HepG2 (cell line): ENCODE measurements at regions not wholly inside any gene's neighbourhood (a gene's known extent, or its start where the extent isn't known, plus 50 kb on each side); places are given as distances from the start of the nearest gene placed in this dataset.
A peak's percentile ranks its signal among the peaks of the same experiment; 100 is the strongest.

Experiments used
- ATAC-seq: fragments of 200-7000 bp; cut with Tn5 transposase; 3 replicates; pipeline ENCODE4 v1.9.1; 2020; ENCODE audit warnings: mild to moderate bottlenecking, moderate library complexity
- BruUV-seq: library from RNA; stranded (reverse); fragments of 400-500 nt; replicated peaks from 2 replicates; lab custom pipeline; 2021; lab: Mats Ljungman, UMichigan
- CTCF ChIA-PET: fragments of 300-600 bp; formaldehyde crosslinking; extraction: SDS; loops from one replicate; lab custom pipeline; 2021; ENCODE audit warnings: low total read pairs, inconsistent platforms, low intra/inter-chr PET ratio; lab: Yijun Ruan, JAX
- POLR2A ChIA-PET: fragments of 350-600 bp; sonication (Branson Sonifier 250); formaldehyde crosslinking; loops from one replicate; lab custom pipeline; 2020; ENCODE audit warnings: antibody characterized with exemption, inconsistent platforms; lab: Yijun Ruan, JAX
- DNase-seq: peaks from one replicate; pipeline ENCODE4 v3.0.0-alpha.2; 2015; ENCODE audit warnings: low spot score
- FAIRE-seq: peaks from 3 replicates; lab custom pipeline; 2011; peaks lifted over from hg19 to GRCh38; lab: Jason Lieb, UNC
- H2AFZ ChIP-seq: one replicate; pipeline ENCODE4 v1.6.1; 2011; ENCODE audit warnings: low read length, inconsistent platforms
- H3K27ac ChIP-seq: fragments of 300-600 bp; 3 replicates; pipeline ENCODE4 v1.8.0; 2011; ENCODE audit warnings: mixed run types, mild to moderate bottlenecking, mixed read lengths, low read length, inconsistent platforms; ENCODE audit not compliant: insufficient read depth; ENCODE audit errors: extremely low read length
- H3K27me3 ChIP-seq, 2 experiments: fragments of 200-600 bp in 1 of 2; 2 replicates in 1 of 2; 3 replicates in 1 of 2; pipeline versions ENCODE4 v1.6.0 to v1.8.0; 2011; ENCODE audit warnings: low read length in 2 of 2, mild to moderate bottlenecking in 2 of 2, moderate library complexity in 2 of 2, inconsistent platforms in 1 of 2; ENCODE audit not compliant: insufficient read depth in 2 of 2, control insufficient read depth in 1 of 2
- H3K36me3 ChIP-seq, 2 experiments: fragments of 200-600 bp in 1 of 2; replicated peaks in 1 of 2; 2 replicates in 1 of 2; 3 replicates in 1 of 2; pipeline versions ENCODE4 v1.5.1 to v1.8.0; 2011; ENCODE audit warnings: low read length in 2 of 2, inconsistent platforms in 1 of 2; ENCODE audit not compliant: insufficient read depth in 2 of 2, control insufficient read depth in 1 of 2
- H3K4me1 ChIP-seq: 2 replicates; pipeline ENCODE4 v1.5.1; 2012; ENCODE audit warnings: low read length, inconsistent platforms; ENCODE audit not compliant: insufficient read depth
- H3K4me2 ChIP-seq: 2 replicates; pipeline ENCODE4 v1.6.0; 2011; ENCODE audit warnings: low read depth, low read length, inconsistent platforms
- H3K4me3 ChIP-seq, 3 experiments: fragments of 200-600 bp in 1 of 3; sonication (generic), shearing (Covaris generic) in 1 of 3; replicated peaks in 1 of 3; 2 replicates each; pipeline ENCODE4 v1.5.1; 2011 to 2016; ENCODE audit warnings: low read length in 3 of 3, inconsistent platforms in 2 of 3, low read depth in 2 of 3, mild to moderate bottlenecking in 2 of 3, control low read depth in 1 of 3, mixed read lengths in 1 of 3; ENCODE audit not compliant: insufficient read depth in 1 of 3
- H3K79me2 ChIP-seq: one replicate; pipeline ENCODE4 v1.6.1; 2011; ENCODE audit warnings: low read length, inconsistent platforms; ENCODE audit not compliant: insufficient read depth
- H3K9ac ChIP-seq: 2 replicates; pipeline ENCODE4 v1.6.0; 2011; ENCODE audit warnings: mild to moderate bottlenecking, low read depth, low read length, inconsistent platforms; ENCODE audit not compliant: insufficient read depth
- H3K9me3 ChIP-seq: 2 replicates; pipeline ENCODE4 v1.5.1; 2012; ENCODE audit warnings: mild to moderate bottlenecking, low read length
- H4K20me1 ChIP-seq: 2 replicates; pipeline ENCODE4 v1.6.0; 2011; ENCODE audit warnings: inconsistent platforms, mild to moderate bottlenecking, low read length, moderate library complexity; ENCODE audit not compliant: insufficient read depth
- BHLHE40 ChIP-seq: IDR thresholded peaks from 2 replicates; pipeline ENCODE4 v1.6.1; 2011; ENCODE audit warnings: low read length, improper control_type of control experiment
- BORCS8-MEF2B ChIP-seq: sonication (generic); formaldehyde crosslinking; IDR thresholded peaks from 2 replicates; pipeline ENCODE4 v1.8.0; 2022; ENCODE audit warnings: mild to moderate bottlenecking, missing genetic modification reagents
- CEBPB ChIP-seq: IDR thresholded peaks from 2 replicates; pipeline ENCODE4 v1.6.1; 2011; ENCODE audit warnings: low read depth, low read length, improper control_type of control experiment, borderline replicate concordance
- IRX3 ChIP-seq: sonication (generic); formaldehyde crosslinking; IDR thresholded peaks from 2 replicates; pipeline ENCODE4 v1.8.1; 2023; ENCODE audit warnings: mild to moderate bottlenecking, low read depth, missing genetic modification reagents, borderline replicate concordance
- KDM1A ChIP-seq: IDR thresholded peaks from 2 replicates; pipeline ENCODE4 v1.6.1; 2016; ENCODE audit warnings: missing compliant biosample characterization
- KLF16 ChIP-seq, 2 experiments: sonication (generic) in 1 of 2; formaldehyde crosslinking in 1 of 2; IDR thresholded peaks; 2 replicates each; pipeline versions ENCODE4 v1.6.1 to v1.8.0; 2016 to 2023; ENCODE audit warnings: missing genetic modification reagents in 2 of 2, missing compliant biosample characterization in 1 of 2
- NFE2 ChIP-seq: sonication (generic); formaldehyde crosslinking; IDR thresholded peaks from 2 replicates; pipeline ENCODE4 v1.4.0; 2020; ENCODE audit warnings: missing genetic modification reagents
- RFXAP ChIP-seq: sonication (generic); formaldehyde crosslinking; IDR thresholded peaks from 2 replicates; pipeline ENCODE4 v1.4.0; 2020; ENCODE audit warnings: missing genetic modification reagents, borderline replicate concordance
- SOX13 ChIP-seq, 3 experiments: fragments of 450-650 bp in 1 of 3; sonication (generic) in 1 of 3; formaldehyde crosslinking in 1 of 3; IDR thresholded peaks in 2 of 3; conservative IDR thresholded peaks in 1 of 3; 2 replicates each; pipeline versions ENCODE4 v1.5.0 to v1.6.1; 2016 to 2020; ENCODE audit warnings: antibody characterized with exemption in 1 of 3, mild to moderate bottlenecking in 1 of 3, missing compliant biosample characterization in 1 of 3, missing genetic modification reagents in 1 of 3, moderate library complexity in 1 of 3
- SOX5 ChIP-seq: IDR thresholded peaks from 2 replicates; pipeline ENCODE4 v1.6.1; 2016; ENCODE audit warnings: borderline replicate concordance
- SOX6 ChIP-seq, 2 experiments: fragments of 450-650 bp in 1 of 2; sonication (generic) in 1 of 2; formaldehyde crosslinking in 1 of 2; IDR thresholded peaks; 2 replicates each; pipeline versions ENCODE4 v1.4.0 to v1.6.1; 2017 to 2020; ENCODE audit warnings: antibody characterized with exemption in 1 of 2, mild to moderate bottlenecking in 1 of 2, missing genetic modification reagents in 1 of 2
- SRSF9 ChIP-seq: fragments of 200-400 bp; formaldehyde crosslinking; IDR thresholded peaks from 2 replicates; pipeline ENCODE4 v1.6.1; 2018; ENCODE audit warnings: borderline replicate concordance, mild to moderate bottlenecking, low read depth, low read length; ENCODE audit not compliant: insufficient read depth, poor library complexity, severe bottlenecking
- ZNF251 ChIP-seq: sonication (generic); formaldehyde crosslinking; IDR thresholded peaks from 2 replicates; pipeline ENCODE4 v1.9.0; 2021; ENCODE audit warnings: mild to moderate bottlenecking, missing genetic modification reagents
- ZNF510 ChIP-seq: sonication (generic); formaldehyde crosslinking; IDR thresholded peaks from 2 replicates; pipeline ENCODE4 v1.4.0; 2020; ENCODE audit warnings: low read depth, mild to moderate bottlenecking, missing genetic modification reagents
- ZNF660 ChIP-seq: sonication (generic); formaldehyde crosslinking; IDR thresholded peaks from 2 replicates; pipeline ENCODE4 v1.5.1; 2020; ENCODE audit warnings: mild to moderate bottlenecking, low read depth, missing genetic modification reagents, borderline replicate concordance
- WGBS: methylation state at CpG from one replicate; pipeline ENCODE4 v1.1.6; 2017; ENCODE audit warnings: low lambda C conversion rate; 5-methylcytosine and 5-hydroxymethylcytosine counted together
- in situ Hi-C: cut with HindIII; loops from 2 replicates; pipeline ENCODE4 v1.10.0; 2017; ENCODE audit warnings: low pct_unique_long_range_greater_than_20kb; ENCODE audit not compliant: extremely low pct_ligation_motif_present
- intact Hi-C: fragments of 100-400 bp; cut with micrococcal nuclease; formaldehyde crosslinking; loops from one replicate; pipeline ENCODE4 v1.10.0; 2022; ENCODE audit not compliant: unreplicated experiment
- TF ChIP-seq, protein P1 (sequence below): sonication (generic); formaldehyde crosslinking; IDR thresholded peaks from 2 replicates; pipeline ENCODE4 v1.4.0; 2020; ENCODE audit warnings: missing genetic modification reagents, borderline replicate concordance
- TF ChIP-seq, protein P2 (sequence below): sonication (generic); formaldehyde crosslinking; IDR thresholded peaks from 2 replicates; pipeline ENCODE4 v1.9.0; 2022; ENCODE audit warnings: missing genetic modification reagents, mild to moderate bottlenecking, borderline replicate concordance
- TF ChIP-seq, protein P3 (sequence below): sonication (generic); formaldehyde crosslinking; IDR thresholded peaks from 2 replicates; pipeline ENCODE4 v1.9.0; 2022; ENCODE audit warnings: low read depth, missing genetic modification reagents

DNA sequence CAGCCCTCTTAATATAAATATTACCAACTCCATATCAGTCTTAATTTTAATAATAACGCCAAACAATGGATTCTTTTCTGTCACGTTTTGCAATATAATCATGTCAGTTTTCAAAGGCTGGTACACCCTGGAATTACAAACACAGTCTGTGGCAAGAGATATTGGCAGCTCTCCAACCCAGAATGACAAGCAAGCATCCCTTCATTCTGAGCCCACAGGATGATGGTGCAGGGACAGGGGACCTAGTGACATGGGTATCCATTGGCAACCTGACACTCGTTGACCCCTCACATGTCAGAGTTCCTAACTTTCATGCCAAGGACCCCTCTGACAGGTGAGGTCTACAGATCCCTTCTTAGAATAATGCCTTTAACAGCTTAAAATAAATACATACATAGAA lies 154.5 kb upstream of the TSC22D2 start:
- no TSS peak for BruUV-seq
- peak; percentile 44 for FAIRE-seq
- H3K4me2 ChIP-seq, result no peak overlapping the region
- H3K4me1 ChIP-seq, result peaks cover 30% of the 10 kb centered on the region
- no peak overlapping the region for H3K9ac ChIP-seq
- CTCF ChIA-PET, result no interaction called here
- intact Hi-C loops, result no loop called here
- POLR2A ChIA-PET, result no interaction called here
- no peaks in the 10 kb centered on the region for H3K36me3 ChIP-seq
- H3K4me3 ChIP-seq, result no peak overlapping the region
- ATAC-seq, result no peak; the same call in 2 of the 3 replicates
- 0% methylated on average over 3 of the region's 3 CpGs for WGBS
- H4K20me1 ChIP-seq, result no peaks in the 10 kb centered on the region
- DNase-seq, result peak; percentile 66
- H3K27me3 ChIP-seq, result peaks cover 0 to 2% of the 10 kb centered on the region in 2 experiments; a peak in 2 of 5 replicates
- H3K9me3 ChIP-seq, result no peaks in the 10 kb centered on the region
- no peaks in the 10 kb centered on the region for H3K79me2 ChIP-seq
- H3K27ac ChIP-seq, result no peak overlapping the region
- H2AFZ ChIP-seq, result no peak overlapping the region
- in situ Hi-C loops, result no loop called here
- TF ChIP-seq NFE2 (CRISPR knock-in tag) (peak; percentile 59; the same call in 1 of the 2 replicates), ZNF251 (no peak), SOX6 (IDR thresholded peaks at IDR 0.05) (no peak), SOX6 (CRISPR knock-in tag; IDR thresholded peaks at IDR 0.05) (peak; percentile 33; the same call in 1 of the 2 replicates), SRSF9 (no peak), KDM1A (CRISPR knock-in tag) (0 out of 2 replicates have a peak, but pooled peaks have one; percentile 28), SOX5 (CRISPR knock-in tag) (peak; percentile 46; the same call in 1 of the 2 replicates), CEBPB (peak; percentile 61; the same call in 1 of the 2 replicates), BORCS8-MEF2B (CRISPR knock-in tag) (no peak), ZNF510 (no peak), RFXAP (no peak), KLF16 (CRISPR knock-in tag; IDR thresholded peaks at IDR 0.05) (no peak), SOX13 (IDR thresholded peaks at IDR 0.05) (no peak), SOX13 (CRISPR knock-in tag; conservative IDR thresholded peaks at IDR 0.05 in 1 of 2, IDR thresholded peaks at IDR 0.05 in 1 of 2) (peak in 1 of 2 experiments; percentile 48; a peak in 1 of 4 replicates), ZNF660 (CRISPR knock-in tag) (no peak), IRX3 (no peak), BHLHE40 (peak; percentile 46; the same call in 1 of the 2 replicates)
- TF ChIP-seq, protein P1, sequence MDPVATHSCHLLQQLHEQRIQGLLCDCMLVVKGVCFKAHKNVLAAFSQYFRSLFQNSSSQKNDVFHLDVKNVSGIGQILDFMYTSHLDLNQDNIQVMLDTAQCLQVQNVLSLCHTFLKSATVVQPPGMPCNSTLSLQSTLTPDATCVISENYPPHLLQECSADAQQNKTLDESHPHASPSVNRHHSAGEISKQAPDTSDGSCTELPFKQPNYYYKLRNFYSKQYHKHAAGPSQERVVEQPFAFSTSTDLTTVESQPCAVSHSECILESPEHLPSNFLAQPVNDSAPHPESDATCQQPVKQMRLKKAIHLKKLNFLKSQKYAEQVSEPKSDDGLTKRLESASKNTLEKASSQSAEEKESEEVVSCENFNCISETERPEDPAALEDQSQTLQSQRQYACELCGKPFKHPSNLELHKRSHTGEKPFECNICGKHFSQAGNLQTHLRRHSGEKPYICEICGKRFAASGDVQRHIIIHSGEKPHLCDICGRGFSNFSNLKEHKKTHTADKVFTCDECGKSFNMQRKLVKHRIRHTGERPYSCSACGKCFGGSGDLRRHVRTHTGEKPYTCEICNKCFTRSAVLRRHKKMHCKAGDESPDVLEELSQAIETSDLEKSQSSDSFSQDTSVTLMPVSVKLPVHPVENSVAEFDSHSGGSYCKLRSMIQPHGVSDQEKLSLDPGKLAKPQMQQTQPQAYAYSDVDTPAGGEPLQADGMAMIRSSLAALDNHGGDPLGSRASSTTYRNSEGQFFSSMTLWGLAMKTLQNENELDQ (CRISPR knock-in tag), result no peak
- TF ChIP-seq, protein P2, sequence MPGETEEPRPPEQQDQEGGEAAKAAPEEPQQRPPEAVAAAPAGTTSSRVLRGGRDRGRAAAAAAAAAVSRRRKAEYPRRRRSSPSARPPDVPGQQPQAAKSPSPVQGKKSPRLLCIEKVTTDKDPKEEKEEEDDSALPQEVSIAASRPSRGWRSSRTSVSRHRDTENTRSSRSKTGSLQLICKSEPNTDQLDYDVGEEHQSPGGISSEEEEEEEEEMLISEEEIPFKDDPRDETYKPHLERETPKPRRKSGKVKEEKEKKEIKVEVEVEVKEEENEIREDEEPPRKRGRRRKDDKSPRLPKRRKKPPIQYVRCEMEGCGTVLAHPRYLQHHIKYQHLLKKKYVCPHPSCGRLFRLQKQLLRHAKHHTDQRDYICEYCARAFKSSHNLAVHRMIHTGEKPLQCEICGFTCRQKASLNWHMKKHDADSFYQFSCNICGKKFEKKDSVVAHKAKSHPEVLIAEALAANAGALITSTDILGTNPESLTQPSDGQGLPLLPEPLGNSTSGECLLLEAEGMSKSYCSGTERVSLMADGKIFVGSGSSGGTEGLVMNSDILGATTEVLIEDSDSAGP (CRISPR knock-in tag), result no peak
- TF ChIP-seq, protein P3, sequence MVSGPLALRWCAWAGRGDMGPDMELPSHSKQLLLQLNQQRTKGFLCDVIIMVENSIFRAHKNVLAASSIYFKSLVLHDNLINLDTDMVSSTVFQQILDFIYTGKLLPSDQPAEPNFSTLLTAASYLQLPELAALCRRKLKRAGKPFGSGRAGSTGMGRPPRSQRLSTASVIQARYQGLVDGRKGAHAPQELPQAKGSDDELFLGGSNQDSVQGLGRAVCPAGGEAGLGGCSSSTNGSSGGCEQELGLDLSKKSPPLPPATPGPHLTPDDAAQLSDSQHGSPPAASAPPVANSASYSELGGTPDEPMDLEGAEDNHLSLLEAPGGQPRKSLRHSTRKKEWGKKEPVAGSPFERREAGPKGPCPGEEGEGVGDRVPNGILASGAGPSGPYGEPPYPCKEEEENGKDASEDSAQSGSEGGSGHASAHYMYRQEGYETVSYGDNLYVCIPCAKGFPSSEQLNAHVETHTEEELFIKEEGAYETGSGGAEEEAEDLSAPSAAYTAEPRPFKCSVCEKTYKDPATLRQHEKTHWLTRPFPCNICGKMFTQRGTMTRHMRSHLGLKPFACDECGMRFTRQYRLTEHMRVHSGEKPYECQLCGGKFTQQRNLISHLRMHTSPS (CRISPR knock-in tag), result no peak
